ENCODE measurements at regions not wholly inside any gene's neighbourhood (a gene's known extent, or its start where the extent isn't known, plus 50 kb on each side); places are given as distances from the start of the nearest gene placed in this dataset.

DNA sequence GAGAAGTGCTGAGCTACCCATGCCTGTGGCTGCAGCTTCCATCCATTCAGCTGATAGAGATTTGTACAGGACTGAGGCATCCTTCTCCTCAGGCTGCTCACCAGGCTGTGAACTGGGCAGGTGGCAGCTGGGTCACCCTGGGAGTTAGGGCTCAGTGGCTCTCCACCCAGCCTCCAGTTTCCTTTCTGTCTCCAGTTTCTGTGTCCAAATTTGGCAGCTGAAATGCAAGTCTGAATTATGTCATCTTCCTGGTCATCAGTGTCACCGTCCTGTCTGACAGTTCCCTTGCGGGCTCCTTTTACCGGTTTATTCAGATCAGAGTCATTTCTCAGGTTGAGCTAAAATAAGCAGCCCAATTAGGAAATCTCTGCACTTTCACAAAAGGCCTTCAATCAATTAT, 93.3 kb downstream of the EDN1 start:
- DNase-seq: no peak

DNA sequence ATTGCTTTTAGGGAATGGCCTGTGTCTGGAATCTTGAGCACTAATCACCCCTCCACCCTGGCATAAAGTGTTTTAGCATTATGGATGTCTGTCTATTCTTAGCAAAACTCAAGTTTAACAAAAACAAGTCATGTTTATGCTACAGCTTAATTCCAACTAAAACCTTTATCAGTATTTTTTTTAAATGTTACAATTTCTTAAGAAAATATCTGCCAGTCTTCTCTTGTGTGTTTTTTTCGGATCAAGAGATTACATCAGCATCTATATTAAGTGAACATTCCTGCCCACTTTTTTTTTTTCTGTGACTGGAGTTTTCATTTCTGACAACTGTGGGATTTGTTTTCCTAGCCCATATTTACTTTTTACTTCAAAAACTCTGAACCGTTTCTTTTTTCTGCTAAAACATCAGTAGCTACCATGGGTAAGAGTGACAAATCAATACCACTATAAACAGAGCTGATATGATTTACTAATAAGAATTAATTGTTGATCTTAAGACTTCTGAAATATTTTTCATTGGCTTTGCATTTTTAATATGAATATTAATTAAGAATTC, 94.3 kb downstream of the EDN1 start:
- DNase-seq: no peak

DNA sequence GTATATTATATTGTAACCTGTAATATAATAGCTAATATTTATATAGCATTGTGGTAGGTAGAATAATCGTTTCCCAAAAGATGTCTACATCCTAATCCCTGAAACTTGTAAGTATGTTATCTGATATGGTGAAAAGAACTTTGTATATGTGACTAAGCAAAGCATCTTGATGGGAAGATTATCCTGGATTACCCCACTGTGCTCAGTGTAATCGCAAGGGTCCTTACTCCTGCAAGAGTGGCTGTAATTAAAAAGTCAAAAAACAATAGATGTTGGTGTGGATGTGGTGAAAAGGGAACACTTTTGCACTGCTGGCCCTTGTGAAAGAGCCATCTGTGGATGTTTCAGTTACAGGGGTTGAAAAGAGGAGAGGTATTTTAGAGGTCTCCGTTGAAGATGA, 95.2 kb downstream of the EDN1 start:
- DNase-seq: no peak

DNA sequence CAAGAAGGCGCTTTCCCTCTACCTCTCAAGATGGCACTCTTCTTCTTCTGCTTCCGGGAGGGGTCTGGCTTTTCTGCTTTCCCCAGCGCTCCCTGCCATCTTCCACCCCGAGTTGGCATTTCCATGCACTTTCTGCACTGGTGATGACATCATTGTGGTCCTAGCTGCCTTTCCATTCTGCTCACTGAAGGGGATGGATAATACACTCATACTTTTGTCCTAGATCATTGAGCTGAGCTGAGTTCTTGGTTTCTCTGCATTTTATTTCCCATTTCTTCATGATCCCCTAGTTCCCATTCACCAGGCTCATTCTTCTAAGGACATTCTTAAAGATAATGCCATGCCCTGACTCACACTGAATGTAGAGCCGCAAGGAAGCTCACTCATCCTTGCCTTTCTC, 96.7 kb downstream of the EDN1 start:
- DNase-seq: no peak

- DNase-seq: no peak
These were observed 101.3 kb downstream of the EDN1 start for GRCh38 chr6:12391472-12391871.

DNA sequence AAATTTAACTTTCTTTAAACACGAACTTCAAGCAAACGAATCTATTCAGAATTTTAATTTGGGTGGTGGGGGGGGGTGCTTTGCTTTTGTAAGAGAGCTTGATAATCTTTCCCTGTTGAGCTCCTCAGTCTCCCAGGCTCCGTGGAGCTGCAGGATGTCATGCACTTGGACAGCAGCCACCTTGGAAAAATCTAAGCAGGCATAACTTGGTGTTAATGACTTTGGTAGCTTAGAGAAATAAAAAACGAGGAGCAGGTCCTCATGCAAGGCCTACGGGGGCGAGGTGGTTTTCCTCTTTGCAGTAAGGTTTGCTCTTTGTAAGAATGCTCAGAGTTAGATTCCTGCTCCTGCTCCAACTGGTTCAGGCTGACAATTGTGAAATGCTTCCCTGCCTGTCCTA, 102.3 kb downstream of the EDN1 start:
- DNase-seq: no peak

DNA sequence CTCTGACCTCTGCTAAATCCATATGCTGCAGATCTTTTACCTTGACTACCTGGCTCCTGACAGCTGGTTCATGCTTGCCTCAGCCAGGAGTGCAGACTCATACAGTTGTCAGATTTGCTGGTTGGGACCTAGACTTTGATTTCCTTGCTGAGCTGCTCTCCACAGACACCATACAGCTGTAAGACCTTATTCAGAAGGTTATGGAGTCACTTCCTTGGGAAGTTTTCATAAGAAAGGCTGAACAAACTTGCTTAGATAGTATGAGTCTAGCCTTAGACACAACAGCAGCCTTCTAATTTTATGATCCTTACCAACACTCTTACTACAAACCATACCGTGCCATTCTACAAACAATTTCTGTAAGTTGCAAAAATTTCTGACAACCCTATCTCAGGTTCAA, 102.9 kb downstream of the EDN1 start:
- no peak for DNase-seq

DNA sequence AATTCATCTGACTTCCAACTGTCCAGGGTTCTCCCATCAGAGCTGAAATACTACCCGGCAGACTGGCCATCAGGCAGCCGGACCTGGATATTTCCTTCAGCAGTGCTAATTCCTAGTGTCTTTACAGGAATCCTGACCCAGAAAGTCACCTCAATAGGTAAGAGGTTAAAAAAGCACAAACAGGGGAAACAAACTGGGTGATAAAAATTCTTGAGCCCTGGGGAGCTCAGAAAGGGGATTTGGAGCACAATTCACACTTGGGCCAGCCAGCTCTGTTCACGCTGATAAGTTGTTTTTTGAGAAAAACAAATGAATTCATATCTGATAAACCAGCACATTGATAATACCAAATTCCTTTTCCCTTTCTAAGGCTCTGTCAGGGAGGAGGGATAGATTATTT, 104.0 kb downstream of the EDN1 start:
- DNase-seq: no peak

GRCh38 chr6:12395898-12396297, 105.7 kb downstream of the EDN1 start:
- no peak for DNase-seq

GRCh38 chr6:12401200-12401599, 111.0 kb downstream of the EDN1 start:
- DNase-seq: no peak

DNA sequence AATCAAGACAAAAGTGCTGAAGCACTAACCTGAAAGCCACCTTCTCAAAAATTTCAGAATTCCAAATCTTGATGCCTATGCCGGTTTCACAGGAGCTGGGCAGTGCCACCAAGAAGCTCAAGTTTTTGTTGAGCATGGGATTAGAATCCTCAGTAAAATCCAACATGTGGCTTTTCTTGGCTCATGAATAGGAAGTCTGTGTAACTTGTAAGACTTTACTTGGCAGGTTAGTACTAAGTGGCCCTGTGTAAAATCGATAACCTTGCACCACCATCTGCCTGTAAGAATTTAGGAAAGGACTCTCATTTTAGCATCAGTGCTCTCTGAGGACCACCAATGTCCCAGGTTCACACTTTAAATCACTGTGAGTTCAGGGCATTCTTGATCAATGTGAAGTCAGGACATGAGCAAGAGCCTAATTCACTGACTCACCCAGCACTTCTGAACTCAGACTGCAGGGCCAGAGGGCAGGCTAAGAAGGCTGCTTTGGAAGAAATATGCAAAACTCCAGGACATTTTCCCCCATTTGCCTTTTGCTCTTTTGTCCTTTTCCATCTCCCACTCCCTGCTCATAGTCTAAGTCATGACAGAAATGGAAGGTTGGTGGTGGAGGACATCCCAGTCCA, 113.2 kb downstream of the EDN1 start:
- DNase-seq: no peak

DNA sequence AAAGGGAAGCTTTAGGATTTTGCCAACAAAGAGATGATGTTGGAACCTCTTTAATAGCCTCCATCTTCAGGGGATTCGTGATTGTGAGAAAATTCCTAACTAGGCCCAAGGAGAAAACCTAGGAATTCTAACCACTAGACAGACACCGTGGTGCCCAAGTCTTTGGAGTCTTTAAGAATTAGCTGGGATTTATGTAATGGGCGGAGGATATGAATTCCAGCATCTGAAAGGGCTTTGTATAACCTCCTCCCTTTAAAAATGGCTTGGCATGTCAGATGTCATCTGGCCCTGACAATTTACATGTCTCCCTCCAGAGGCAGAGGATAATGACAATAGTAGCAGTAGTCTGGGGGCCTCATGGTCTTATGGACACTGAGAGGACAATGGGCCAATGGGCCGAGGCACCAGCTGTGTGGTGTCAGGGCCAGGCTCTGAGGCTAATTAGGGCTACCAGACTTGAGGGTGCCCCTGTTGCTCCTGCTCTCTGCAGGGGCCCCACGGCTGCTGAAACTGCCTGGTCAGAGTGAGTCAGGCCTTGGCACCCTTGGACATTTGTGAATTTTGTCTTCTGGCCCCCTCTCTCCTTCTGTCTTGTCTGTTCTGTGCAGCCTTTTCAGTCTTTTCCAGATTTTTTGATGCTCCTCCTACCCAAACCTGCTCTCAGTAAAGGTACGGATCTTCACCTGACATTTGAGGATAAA, 113.9 kb downstream of the EDN1 start:
- DNase-seq: no peak

GRCh38 chr6:12404651-12405050, 114.5 kb downstream of the EDN1 start:
- DNase-seq: no peak

GRCh38 chr6:12408752-12409151, 118.6 kb downstream of the EDN1 start:
- DNase-seq: no peak

DNA sequence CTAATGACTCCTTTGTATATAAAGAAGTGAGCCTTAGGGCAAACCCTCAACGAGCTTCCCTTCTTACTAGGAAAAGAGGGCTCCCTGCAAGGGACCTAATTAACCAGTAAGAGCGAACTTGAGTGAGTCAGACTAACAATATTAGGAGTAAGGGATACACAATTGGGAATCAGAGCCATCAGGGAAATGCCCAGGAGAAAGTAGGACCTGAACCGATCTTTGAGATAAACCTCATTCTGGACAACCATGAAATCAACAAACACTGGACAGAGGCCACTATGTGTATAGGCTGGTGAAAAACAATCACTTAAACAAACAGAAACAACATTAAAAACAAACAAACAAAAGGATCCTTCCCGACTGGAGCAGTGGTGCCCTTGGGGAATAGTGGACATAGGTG, 120.8 kb downstream of the EDN1 start:
- no peak for DNase-seq

DNA sequence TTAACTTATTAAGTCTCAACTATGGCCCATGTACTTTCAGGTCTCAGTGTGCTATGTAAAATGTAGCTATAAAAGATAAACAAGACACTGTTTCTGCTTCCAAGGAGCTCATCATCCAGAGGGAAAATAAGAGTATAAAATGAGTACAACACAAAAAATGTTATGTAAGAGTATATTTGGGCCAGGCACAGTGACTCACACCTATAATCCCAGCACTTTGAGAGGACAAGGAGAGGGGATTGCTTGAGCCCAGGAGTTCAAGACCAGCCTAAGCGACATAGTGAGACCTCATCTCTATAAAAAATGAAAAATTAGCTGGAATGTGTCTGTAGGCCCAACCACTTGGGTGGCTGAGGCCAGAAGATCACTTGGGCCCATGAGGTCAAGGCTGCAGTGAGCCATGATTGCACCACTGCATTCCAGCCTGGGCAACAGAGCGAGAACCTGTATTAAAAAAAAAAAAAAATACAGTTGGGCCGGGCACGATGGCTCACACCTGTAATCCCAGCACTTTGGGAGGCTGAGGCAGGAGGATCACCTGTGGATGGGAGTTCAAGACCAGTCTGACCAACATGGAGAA, 124.0 kb downstream of the EDN1 start:
- DNase-seq: no peak

DNA sequence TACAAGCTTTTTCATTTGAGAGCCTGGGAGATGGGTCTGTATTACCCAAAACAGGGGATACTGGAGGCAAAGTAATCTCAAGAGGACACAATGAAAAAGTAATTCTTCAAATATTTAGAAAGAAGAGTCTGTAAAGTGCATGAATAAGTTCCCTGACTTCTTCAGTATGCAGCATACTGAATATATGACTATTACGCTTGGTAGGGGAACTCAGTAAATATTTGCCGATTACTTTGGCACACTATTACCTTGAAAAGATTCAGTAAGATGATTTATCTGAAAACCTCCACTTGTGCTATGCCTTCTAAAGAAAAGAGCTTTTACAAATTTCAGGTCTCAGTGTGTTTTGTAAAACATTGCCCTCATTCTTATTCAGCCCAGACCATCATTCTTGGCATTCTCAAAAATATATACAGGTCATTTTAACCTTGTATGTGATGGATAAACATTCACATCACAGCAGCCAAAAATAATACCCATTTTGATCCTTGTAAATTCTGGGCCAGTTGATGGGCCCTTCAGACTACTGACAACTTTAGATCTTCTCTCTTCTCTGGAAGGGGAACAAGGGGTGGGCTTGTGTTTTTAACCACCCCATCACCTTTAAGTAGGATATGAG, 125.9 kb downstream of the EDN1 start:
- no peak for DNase-seq

DNA sequence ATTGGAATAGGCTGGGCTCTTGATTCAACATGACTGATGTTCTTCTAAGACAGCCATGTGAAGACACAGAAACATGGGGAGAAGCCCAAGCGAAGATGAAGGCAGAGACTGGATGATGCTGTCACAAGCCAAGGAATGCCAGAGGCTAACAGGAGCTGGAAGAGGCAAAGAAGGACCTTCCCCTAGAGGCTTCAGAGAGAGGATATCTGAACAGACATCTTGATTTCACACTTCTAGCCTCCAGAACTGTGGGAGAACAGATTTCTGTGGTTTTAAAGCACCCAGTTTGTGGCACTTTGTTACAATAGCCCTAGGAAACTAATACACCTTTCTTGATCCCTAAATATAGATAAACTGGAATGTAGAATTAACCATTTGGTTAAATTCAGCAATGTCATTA, 127.0 kb downstream of the EDN1 start:
- DNase-seq: no peak

GRCh38 chr6:12418946-12419345, 128.8 kb downstream of the EDN1 start:
- no peak for DNase-seq

- DNase-seq: no peak
These were observed 129.6 kb downstream of the EDN1 start for GRCh38 chr6:12419631-12420272.

GRCh38 chr6:12420626-12421025, 130.5 kb downstream of the EDN1 start:
- no peak for DNase-seq

GRCh38 chr6:12421596-12421995, 131.4 kb downstream of the EDN1 start:
- no peak for DNase-seq

GRCh38 chr6:12422848-12423247, 132.7 kb downstream of the EDN1 start:
- no peak for DNase-seq
